ENCODE measurements at regions not wholly inside any gene's neighbourhood (a gene's known extent, or its start where the extent isn't known, plus 50 kb on each side); places are given as distances from the start of the nearest gene placed in this dataset.

- no peak for TF ChIP-seq GMEB1 (CRISPR knock-in tag; IDR thresholded peaks at IDR 0.05; ENCODE audit: borderline replicate concordance)
- TF ChIP-seq ZNF34 (CRISPR knock-in tag; IDR thresholded peaks at IDR 0.05; ENCODE audit: borderline replicate concordance): no peak
- TF ChIP-seq JUNB (CRISPR knock-in tag; IDR thresholded peaks at IDR 0.05; ENCODE audit: borderline replicate concordance): no peak
- TF ChIP-seq SMARCC2 (IDR thresholded peaks at IDR 0.05): no peak
- no peak for TF ChIP-seq ZNF639 (CRISPR knock-in tag; conservative IDR thresholded peaks at IDR 0.05)
- no peak for TF ChIP-seq ATF4 (CRISPR knock-in tag; IDR thresholded peaks at IDR 0.05)
- no peak for TF ChIP-seq ATF7-NPFF (CRISPR knock-in tag; IDR thresholded peaks at IDR 0.05; ENCODE audit: low read depth)
- no peak for TF ChIP-seq AFF4 (CRISPR knock-in tag; IDR thresholded peaks at IDR 0.05)
- TF ChIP-seq CBFB (CRISPR knock-in tag; IDR thresholded peaks at IDR 0.05): no peak
- TF ChIP-seq MXD4 (CRISPR knock-in tag; IDR thresholded peaks at IDR 0.05): no peak
- TF ChIP-seq NR2C2 (CRISPR knock-in tag; IDR thresholded peaks at IDR 0.05; ENCODE audit: borderline replicate concordance): no peak
- TF ChIP-seq ZFP41 (CRISPR knock-in tag; IDR thresholded peaks at IDR 0.05; ENCODE audit: borderline replicate concordance): no peak
- TF ChIP-seq ZNF772 (CRISPR knock-in tag; IDR thresholded peaks at IDR 0.05): no peak
- no peak for TF ChIP-seq ZNF768 (CRISPR knock-in tag; IDR thresholded peaks at IDR 0.05)
- no peak for TF ChIP-seq ISX (CRISPR knock-in tag; conservative IDR thresholded peaks at IDR 0.05)
- TF ChIP-seq ZBTB46 (CRISPR knock-in tag; IDR thresholded peaks at IDR 0.05; ENCODE audit: borderline replicate concordance): no peak
- no peak for TF ChIP-seq ZFP90 (CRISPR knock-in tag; IDR thresholded peaks at IDR 0.05; ENCODE audit: borderline replicate concordance)
- no peak for TF ChIP-seq TAF1 (CRISPR knock-in tag; IDR thresholded peaks at IDR 0.05)
Measured at GRCh38 chr12:107503129-107503855, 182.3 kb upstream of the PWP1 start (continued).
